Astrocyte of the spinal cord (primary cell): ENCODE measurements at regions not wholly inside any gene's neighbourhood (a gene's known extent, or its start where the extent isn't known, plus 50 kb on each side); places are given as distances from the start of the nearest gene placed in this dataset.
A peak's percentile ranks its signal among the peaks of the same experiment; 100 is the strongest.

Source experiments
- DNase-seq: peaks from one replicate; pipeline ENCODE4 v3.0.0; 2011; ENCODE audit warnings: low read depth, low spot score
- H3K4me3 ChIP-seq: 2 replicates; pipeline ENCODE4 v1.5.1; 2011; ENCODE audit warnings: low read depth, mild to moderate bottlenecking, low read length, moderate library complexity
- CTCF ChIP-seq: IDR thresholded peaks from 2 replicates; pipeline ENCODE4 v1.5.1; 2012; ENCODE audit warnings: low read depth, mild to moderate bottlenecking, low read length, inconsistent platforms
- in situ Hi-C: cut with HindIII; loops from 2 replicates; pipeline ENCODE4 v1.10.0; 2017; ENCODE audit warnings: low sequenced_read_pairs

GRCh38 chr15:89399238-89400115 is 64.9 kb upstream of the POLG start:
- no peak overlapping the region for H3K4me3 ChIP-seq

GRCh38 chr15:89398896-89399237 is 64.2 kb upstream of the POLG start:
- DNase-seq: no peak
- H3K4me3 ChIP-seq: no peak overlapping the region
- in situ Hi-C loops: no loop called here
- TF ChIP-seq CTCF: no peak

More at GRCh38 chr15:89399238-89400115, 64.9 kb upstream of the POLG start:
- DNase-seq: no peak
- in situ Hi-C loops: no loop called here
- peak; percentile 55 for TF ChIP-seq CTCF

GRCh38 chr15:89397653-89398023 is 63.0 kb upstream of the POLG start:
- no peak for DNase-seq
- no peak overlapping the region for H3K4me3 ChIP-seq
- in situ Hi-C loops: no loop called here
- TF ChIP-seq CTCF: no peak

- in situ Hi-C loops: no loop called here
- no peak for TF ChIP-seq CTCF
- no peak overlapping the region for H3K4me3 ChIP-seq
- DNase-seq: no peak
Observed at GRCh38 chr15:89396723-89397652, 62.4 kb upstream of the POLG start.

- in situ Hi-C loops: no loop called here
- H3K4me3 ChIP-seq: no peak overlapping the region
- no peak for TF ChIP-seq CTCF
- DNase-seq: no peak
Observed at GRCh38 chr15:89395996-89396395, 61.4 kb upstream of the POLG start.

- TF ChIP-seq CTCF: no peak
- no peak for DNase-seq
- H3K4me3 ChIP-seq: no peak overlapping the region
- in situ Hi-C loops: no loop called here
Observed at GRCh38 chr15:89395461-89395871, 60.8 kb upstream of the POLG start.
